Heart left ventricle (tissue), 16 donors: ENCODE measurements at regions not wholly inside any gene's neighbourhood (a gene's known extent, or its start where the extent isn't known, plus 50 kb on each side); places are given as distances from the start of the nearest gene placed in this dataset.

Experiments
- ATAC-seq, 4 donors: fragments of 200-7000 bp; cut with Tn5 transposase; one replicate each; pipeline ENCODE4 v1.9.1; 2020 to 2022; ENCODE audit warnings: moderate library complexity in 4 of 4, mild to moderate bottlenecking in 3 of 4, moderate number of reproducible peaks in 1 of 4
- DNase-seq, 5 donors: peaks; one replicate each; pipeline ENCODE4 v3.0.0-alpha.2; 2020
- H3K27ac ChIP-seq, 12 donors: fragments of 200-600 bp; sonication (generic) in 4 of 12; one replicate each; pipeline versions ENCODE4 v1.5.0 to v1.8.0; 2016 to 2022; ENCODE audit warnings: mild to moderate bottlenecking in 2 of 12
- H3K27me3 ChIP-seq, 9 donors: fragments of 200-600 bp; sonication (generic) in 2 of 9; one replicate each; pipeline versions ENCODE4 v1.5.1 to v1.8.0; 2016 to 2022; ENCODE audit warnings: mild to moderate bottlenecking in 3 of 9
- H3K36me3 ChIP-seq, 9 donors: fragments of 200-600 bp; sonication (generic) in 2 of 9; one replicate each; pipeline versions ENCODE4 v1.5.0 to v1.8.0; 2018 to 2022; ENCODE audit warnings: mild to moderate bottlenecking in 2 of 9
- H3K4me1 ChIP-seq, 12 donors: fragments of 200-600 bp; sonication (generic) in 4 of 12; one replicate each; pipeline versions ENCODE4 v1.5.0 to v1.8.0; 2016 to 2022; ENCODE audit warnings: mild to moderate bottlenecking in 3 of 12
- H3K4me3 ChIP-seq, 12 donors: fragments of 200-600 bp; sonication (generic) in 4 of 12; one replicate each; pipeline versions ENCODE4 v1.5.0 to v1.8.0; 2017 to 2022; ENCODE audit warnings: mild to moderate bottlenecking in 9 of 12, moderate library complexity in 4 of 12
- H3K9me3 ChIP-seq, 12 donors: fragments of 200-600 bp; sonication (generic) in 4 of 12; one replicate each; pipeline versions ENCODE4 v1.5.0 to v1.8.0; 2016 to 2022; ENCODE audit warnings: mild to moderate bottlenecking in 1 of 12
- POLR2A ChIP-seq, 2 donors: fragments of 450-650 bp; IDR thresholded peaks; one replicate each; pipeline ENCODE4 v1.6.1; 2017; ENCODE audit warnings: antibody characterized with exemption in 2 of 2, mild to moderate bottlenecking in 2 of 2, moderate library complexity in 2 of 2
- WGBS, 4 donors: extraction: QIAGEN DNeasy Blood & Tissue Kit in 2 of 4; methylation state at CpG; one replicate each; pipeline versions ENCODE4 v1.1.5 to v1.1.7; 2013 to 2018; 5-methylcytosine and 5-hydroxymethylcytosine counted together
- intact Hi-C, 10 donors: fragments of 100-400 bp; cut with DNase I; formaldehyde crosslinking; loops; one replicate each; pipeline versions ENCODE4 v1.11.1 to v1.14.2; 2022
- TF ChIP-seq, protein P1 (sequence below), 12 donors: fragments of 200-600 bp; sonication (generic) in 4 of 12; IDR thresholded peaks; one replicate each; pipeline versions ENCODE4 v1.5.0 to v1.8.0; 2018 to 2022; ENCODE audit warnings: antibody characterized with exemption in 12 of 12, mild to moderate bottlenecking in 5 of 12
- donor health status: ischemic (EF 13 %, LVEDD 7.1; RV severe dilation, severe dysfunction).
- donor health status: healthy with polysubstance abuse.
- donor health status: DM: no; HTN: yes; CAD: no.
- donor health status: DM: no; HTN: no; CAD: no.
- donor health status: ischemic (EF 25% LVEDD 6.9; RV normal size, moderate dysfunction).
- donor health status: ischemic (EF 25% LVEDD 5.7; RV mildly dilated, moderate dysfunction).
- donor health status: healthy.
- donor health status: DM: yes; HTN: yes; CAD: no.
- donor health status: ischemic (EF 35%, LVEDD 5.7; RV mildly dilated, moderate dysfunction).
- donor health status: nonischemic (EF 11% LVEDD 7.7; RV severe dilation, severe dysfunction).
- donor health status: DM: yes; HTN: yes; CAD: no.
- donor health status: PGD.
- donor health status: ischemic (EF 29% LVEDD 5.4; RV normal size, mild dysfunction).
- donor health status: nonischemic (EF 23%, LVEDD 6.1; RV moderate dilation, normal function).

DNA sequence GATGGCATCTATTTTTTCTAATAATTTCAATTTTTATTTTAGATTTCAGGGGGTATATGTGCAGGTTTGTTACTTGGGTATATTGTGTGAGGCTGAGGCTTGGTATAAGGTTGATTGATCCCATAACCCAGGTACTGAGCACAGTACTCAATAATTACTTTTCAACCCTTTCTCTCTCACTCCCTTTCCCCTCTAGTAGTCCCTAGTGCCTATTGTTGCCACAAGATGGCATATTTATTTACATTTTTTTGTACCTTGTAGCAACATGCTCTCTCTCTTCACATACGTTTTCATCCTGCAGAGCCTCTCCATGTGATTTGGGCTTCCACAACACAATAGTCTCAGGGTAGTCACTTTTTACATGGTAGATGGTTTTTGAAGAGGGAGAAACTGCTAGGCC is 172.0 kb downstream of the ATOH1 start:
- TF ChIP-seq, protein P1, sequence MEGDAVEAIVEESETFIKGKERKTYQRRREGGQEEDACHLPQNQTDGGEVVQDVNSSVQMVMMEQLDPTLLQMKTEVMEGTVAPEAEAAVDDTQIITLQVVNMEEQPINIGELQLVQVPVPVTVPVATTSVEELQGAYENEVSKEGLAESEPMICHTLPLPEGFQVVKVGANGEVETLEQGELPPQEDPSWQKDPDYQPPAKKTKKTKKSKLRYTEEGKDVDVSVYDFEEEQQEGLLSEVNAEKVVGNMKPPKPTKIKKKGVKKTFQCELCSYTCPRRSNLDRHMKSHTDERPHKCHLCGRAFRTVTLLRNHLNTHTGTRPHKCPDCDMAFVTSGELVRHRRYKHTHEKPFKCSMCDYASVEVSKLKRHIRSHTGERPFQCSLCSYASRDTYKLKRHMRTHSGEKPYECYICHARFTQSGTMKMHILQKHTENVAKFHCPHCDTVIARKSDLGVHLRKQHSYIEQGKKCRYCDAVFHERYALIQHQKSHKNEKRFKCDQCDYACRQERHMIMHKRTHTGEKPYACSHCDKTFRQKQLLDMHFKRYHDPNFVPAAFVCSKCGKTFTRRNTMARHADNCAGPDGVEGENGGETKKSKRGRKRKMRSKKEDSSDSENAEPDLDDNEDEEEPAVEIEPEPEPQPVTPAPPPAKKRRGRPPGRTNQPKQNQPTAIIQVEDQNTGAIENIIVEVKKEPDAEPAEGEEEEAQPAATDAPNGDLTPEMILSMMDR (IDR thresholded peaks at IDR 0.05): no peak
- no peak for TF ChIP-seq POLR2A (IDR thresholded peaks at IDR 0.05)
- no peaks in the 10 kb centered on the region for H3K27me3 ChIP-seq
- intact Hi-C loops: no loop called here
- no peaks in the 10 kb centered on the region for H3K4me1 ChIP-seq
- H3K36me3 ChIP-seq: no peaks in the 10 kb centered on the region
- no peak overlapping the region for H3K27ac ChIP-seq
- no peak for ATAC-seq
- 37 to 48% (median 43%) methylated on average over 1 of the region's 1 CpG for WGBS, 4 donors
- no peak for DNase-seq
- no peak overlapping the region for H3K4me3 ChIP-seq
- H3K9me3 ChIP-seq: peaks cover 0 to 2% (median 0%) of the 10 kb centered on the region in 12 donors

DNA sequence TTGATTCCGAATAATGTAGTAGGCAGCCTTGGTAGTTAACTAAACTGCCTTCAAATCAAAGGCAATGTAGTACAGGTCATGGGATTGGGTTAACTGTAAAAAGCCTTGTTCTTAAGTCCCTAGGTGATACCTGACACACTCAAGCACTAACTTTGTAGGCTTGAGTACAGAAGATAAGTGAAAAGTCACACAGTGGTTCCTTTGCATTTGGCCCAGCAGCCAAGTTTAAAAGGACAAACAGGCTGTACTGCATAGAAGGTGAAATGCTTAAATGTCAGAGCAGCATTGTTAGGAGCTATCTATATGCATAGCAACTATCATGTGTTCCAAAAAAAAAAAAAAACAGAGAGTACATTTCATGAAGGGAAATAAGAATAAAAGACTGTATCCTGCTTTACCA is 178.4 kb downstream of the ATOH1 start:
- ATAC-seq (peak in 3 of 4 donors; percentile 58 to 88 (median 83)), DNase-seq (no peak)
- no peaks in the 10 kb centered on the region for H3K36me3 ChIP-seq
- H3K27ac ChIP-seq: no peak overlapping the region
- TF ChIP-seq, protein P1 (IDR thresholded peaks at IDR 0.05): no peak
- no peak for TF ChIP-seq POLR2A (IDR thresholded peaks at IDR 0.05)
- WGBS, 4 donors: 70 to 91% (median 85%) methylated on average over 1 of the region's 1 CpG
- intact Hi-C loops: no loop called here
- no peaks in the 10 kb centered on the region for H3K27me3 ChIP-seq
- no peaks in the 10 kb centered on the region for H3K9me3 ChIP-seq
- no peak overlapping the region for H3K4me3 ChIP-seq
- no peaks in the 10 kb centered on the region for H3K4me1 ChIP-seq

DNA sequence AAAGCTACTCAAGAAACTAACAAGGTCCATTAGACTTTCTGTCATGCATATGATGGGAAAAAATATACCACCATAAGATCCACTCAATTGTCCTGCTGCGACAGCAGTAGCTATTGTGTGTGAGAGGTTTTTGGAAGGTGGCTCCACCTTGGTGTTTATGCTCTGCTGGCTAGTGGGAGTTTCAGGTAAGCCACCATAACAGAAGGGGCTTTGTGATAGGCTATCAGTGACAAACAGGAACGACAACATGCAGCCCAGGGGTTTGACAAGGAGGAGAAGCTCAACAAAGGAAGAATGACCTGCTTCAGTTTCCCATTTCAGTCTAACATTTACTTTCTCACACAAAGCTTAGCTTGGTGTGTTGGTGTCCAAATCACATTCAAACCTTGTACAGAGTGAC is 182.6 kb downstream of the ATOH1 start:
- 55 to 59% (median 57%) methylated on average over 2 of the region's 2 CpGs for WGBS, 4 donors
- no peak overlapping the region for H3K27ac ChIP-seq
- H3K36me3 ChIP-seq: no peaks in the 10 kb centered on the region
- no peak for TF ChIP-seq POLR2A (IDR thresholded peaks at IDR 0.05)
- TF ChIP-seq, protein P1 (IDR thresholded peaks at IDR 0.05): no peak
- H3K27me3 ChIP-seq: no peaks in the 10 kb centered on the region
- no peak overlapping the region for H3K4me3 ChIP-seq
- no peaks in the 10 kb centered on the region for H3K4me1 ChIP-seq
- no peaks in the 10 kb centered on the region for H3K9me3 ChIP-seq
- intact Hi-C loops: no loop called here
- no peak for ATAC-seq
- DNase-seq: no peak

DNA sequence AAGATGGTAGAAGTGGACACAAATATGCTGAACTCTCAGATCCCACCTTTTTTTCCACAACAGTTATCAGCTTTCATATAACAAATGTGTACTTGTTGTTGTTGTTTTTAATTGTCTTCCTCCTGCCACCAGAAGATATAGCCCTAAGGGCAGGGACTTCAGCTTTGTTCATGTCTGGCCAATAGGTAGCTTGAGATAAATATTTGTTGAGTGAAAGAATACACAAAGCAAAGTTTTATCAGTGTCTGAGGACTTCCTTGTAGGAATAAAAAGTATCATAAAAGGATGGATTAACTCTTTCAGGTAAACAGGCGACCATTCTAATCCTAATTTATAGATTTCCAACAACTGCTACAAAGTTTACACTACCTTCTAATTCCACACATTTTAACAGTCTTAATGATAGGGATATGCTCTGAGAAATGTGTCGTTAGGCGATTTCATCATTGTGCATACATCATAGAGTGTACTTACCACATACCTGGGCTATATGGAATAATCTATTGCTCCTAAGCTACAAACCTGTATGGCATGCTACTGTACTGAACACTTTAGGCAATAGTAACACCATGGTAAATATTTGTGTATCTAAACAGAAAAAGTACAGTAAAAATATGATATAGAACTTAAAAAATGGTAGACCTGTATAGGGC is 186.1 kb downstream of the ATOH1 start:
- 79 to 87% (median 84%) methylated on average over 3 of the region's 3 CpGs for WGBS, 4 donors
- H3K27ac ChIP-seq: no peak overlapping the region
- intact Hi-C loops: no loop called here
- no peaks in the 10 kb centered on the region for H3K36me3 ChIP-seq
- ATAC-seq: no peak
- H3K4me1 ChIP-seq: no peaks in the 10 kb centered on the region
- no peaks in the 10 kb centered on the region for H3K27me3 ChIP-seq
- H3K4me3 ChIP-seq: no peak overlapping the region
- TF ChIP-seq, protein P1 (IDR thresholded peaks at IDR 0.05): no peak
- TF ChIP-seq POLR2A (IDR thresholded peaks at IDR 0.05): no peak
- no peak for DNase-seq
- H3K9me3 ChIP-seq: peaks cover 0 to 5% (median 0%) of the 10 kb centered on the region in 12 donors
